Fibroblast of villous mesenchyme (primary cell): ENCODE measurements at regions not wholly inside any gene's neighbourhood (a gene's known extent, or its start where the extent isn't known, plus 50 kb on each side); places are given as distances from the start of the nearest gene placed in this dataset.

ENCODE experiments used
- DNase-seq: peaks from one replicate; pipeline ENCODE4 v3.0.0-alpha.2; 2010; ENCODE audit warnings: low read depth
- H3K4me3 ChIP-seq: 2 replicates; pipeline ENCODE4 v1.5.1; 2011; ENCODE audit warnings: low read depth, mild to moderate bottlenecking, low read length
- CTCF ChIP-seq: IDR thresholded peaks from 2 replicates; pipeline ENCODE4 v1.5.1; 2012; ENCODE audit warnings: low read depth, mild to moderate bottlenecking, low read length; ENCODE audit not compliant: insufficient read depth

GRCh38 chr4:79526641-79527565 is 118.9 kb upstream of the GK2 start:
- DNase-seq = no peak
- no peak overlapping the region for H3K4me3 ChIP-seq
- TF ChIP-seq CTCF = no peak

GRCh38 chr4:79516114-79516513 is 108.1 kb upstream of the GK2 start:
- no peak for TF ChIP-seq CTCF
- DNase-seq = no peak
- H3K4me3 ChIP-seq = no peak overlapping the region

GRCh38 chr4:79514621-79515329 is 106.7 kb upstream of the GK2 start:
- no peak for TF ChIP-seq CTCF
- no peak overlapping the region for H3K4me3 ChIP-seq
- DNase-seq = peak; percentile 1

GRCh38 chr4:79513576-79513975 is 105.5 kb upstream of the GK2 start:
- TF ChIP-seq CTCF = no peak
- H3K4me3 ChIP-seq = no peak overlapping the region
- no peak for DNase-seq

GRCh38 chr4:79512363-79512762 is 104.3 kb upstream of the GK2 start:
- no peak for DNase-seq
- no peak for TF ChIP-seq CTCF
- H3K4me3 ChIP-seq = no peak overlapping the region

- no peak for TF ChIP-seq CTCF
- DNase-seq = no peak
Observed at GRCh38 chr4:79502081-79502480, 94.1 kb upstream of the GK2 start.

More at GRCh38 chr4:79502081-79502480, 94.1 kb upstream of the GK2 start:
- no peak overlapping the region for H3K4me3 ChIP-seq
